ENCODE measurements at regions not wholly inside any gene's neighbourhood (a gene's known extent, or its start where the extent isn't known, plus 50 kb on each side); places are given as distances from the start of the nearest gene placed in this dataset.
"Not testable (repeated sequence)": the region's sequence is repeated elsewhere in the genome, so short reads cannot be mapped to it uniquely, and the experiment has no call there.

DNA sequence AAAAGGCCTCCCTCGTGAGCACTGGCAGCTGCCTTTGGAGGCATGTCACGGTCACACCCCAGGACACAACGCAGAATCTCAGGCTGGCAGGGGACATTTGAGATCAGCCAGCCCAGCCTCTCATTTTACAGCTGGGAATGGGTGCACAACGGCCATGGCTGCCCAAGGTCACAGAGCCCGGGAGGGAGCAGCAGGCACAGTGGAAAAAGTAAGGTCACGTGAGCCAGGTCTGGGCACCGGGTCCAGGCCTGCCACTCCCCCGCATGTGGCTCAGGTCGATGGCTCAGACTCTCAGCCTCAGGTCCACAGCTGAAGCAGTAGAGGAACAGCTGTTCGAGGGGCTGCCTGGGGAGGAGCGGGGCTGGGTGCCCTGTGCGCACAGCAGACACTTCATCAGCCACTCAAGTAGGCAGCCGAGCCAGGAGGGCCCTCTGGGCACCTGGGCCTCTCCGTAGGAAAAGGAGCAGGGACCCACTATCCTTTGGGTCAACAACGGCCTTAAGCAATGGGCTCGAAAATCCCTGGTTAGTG is 260.6 kb downstream of the GOLGA6L6 start:
- intact Hi-C loops (cut with micrococcal nuclease) = no loop called here
- Histone ChIP-seq H3K9me3 (ENCODE audit: control insufficient read depth in 1 of 2, insufficient read depth in 1 of 2, low read depth in 1 of 2, low read length in 2 of 2) (peaks cover 33 to 37% of the 10 kb centered on the region in 2 experiments; a peak in 2 of 4 replicates), H3K4me1 (ENCODE audit: control insufficient read depth in 1 of 2, insufficient read depth in 2 of 2, low read length in 2 of 2) (no peaks in the 10 kb centered on the region), H2AFZ (ENCODE audit: low read depth, low read length, poor library complexity, severe bottlenecking) (no peak overlapping the region), H3K9ac (ENCODE audit: low read length) (no peak overlapping the region), H3K36me3 (ENCODE audit: control insufficient read depth in 1 of 2, insufficient read depth in 2 of 2, low read length in 2 of 2) (no peaks in the 10 kb centered on the region), H3K4me3 (replicated peaks in 1 of 2; ENCODE audit: low read depth in 1 of 2, low read length in 2 of 2) (no peak overlapping the region), H3K4me2 (ENCODE audit: low read length) (no peak overlapping the region), H3K79me2 (ENCODE audit: insufficient read depth, low read length) (no peaks in the 10 kb centered on the region), H3K27me3 (ENCODE audit: insufficient read depth, low read length) (no peaks in the 10 kb centered on the region), H4K20me1 (ENCODE audit: insufficient read depth) (no peaks in the 10 kb centered on the region), H3K27ac (ENCODE audit: low read depth, low read length) (no peak overlapping the region), H3K9me2 (ENCODE audit: insufficient read depth) (no peaks in the 10 kb centered on the region)
- ChIA-PET CTCF (no interaction called here), RAD21 (ENCODE audit: low non-redundant PET in 1 of 2, low total read pairs in 2 of 2, uncharacterized antibody in 2 of 2, unreplicated experiment in 2 of 2) (no interaction called here), POLR2A (no interaction called here)
- TF ChIP-seq EZH2phosphoT487 (IDR thresholded peaks at IDR 0.05; ENCODE audit: borderline replicate concordance) (no peak), SIN3A (IDR thresholded peaks at IDR 0.05; ENCODE audit: low read depth) (no peak), JUND (IDR thresholded peaks at IDR 0.05) (no peak), POLR2AphosphoS5 (IDR thresholded peaks at IDR 0.05; ENCODE audit: low read depth, low read length) (no peak), SP1 (IDR thresholded peaks at IDR 0.05; ENCODE audit: low read depth) (no peak), EGR1 (IDR thresholded peaks at IDR 0.05; ENCODE audit: low read depth) (no peak), ZNF274 (IDR thresholded peaks at IDR 0.05; ENCODE audit: low read depth, low read length) (no peak), ELF1 (IDR thresholded peaks at IDR 0.05; ENCODE audit: borderline replicate concordance, low read depth) (no peak), FOSL1 (IDR thresholded peaks at IDR 0.05; ENCODE audit: low read depth) (no peak)
- TF ChIP-seq, protein P1, sequence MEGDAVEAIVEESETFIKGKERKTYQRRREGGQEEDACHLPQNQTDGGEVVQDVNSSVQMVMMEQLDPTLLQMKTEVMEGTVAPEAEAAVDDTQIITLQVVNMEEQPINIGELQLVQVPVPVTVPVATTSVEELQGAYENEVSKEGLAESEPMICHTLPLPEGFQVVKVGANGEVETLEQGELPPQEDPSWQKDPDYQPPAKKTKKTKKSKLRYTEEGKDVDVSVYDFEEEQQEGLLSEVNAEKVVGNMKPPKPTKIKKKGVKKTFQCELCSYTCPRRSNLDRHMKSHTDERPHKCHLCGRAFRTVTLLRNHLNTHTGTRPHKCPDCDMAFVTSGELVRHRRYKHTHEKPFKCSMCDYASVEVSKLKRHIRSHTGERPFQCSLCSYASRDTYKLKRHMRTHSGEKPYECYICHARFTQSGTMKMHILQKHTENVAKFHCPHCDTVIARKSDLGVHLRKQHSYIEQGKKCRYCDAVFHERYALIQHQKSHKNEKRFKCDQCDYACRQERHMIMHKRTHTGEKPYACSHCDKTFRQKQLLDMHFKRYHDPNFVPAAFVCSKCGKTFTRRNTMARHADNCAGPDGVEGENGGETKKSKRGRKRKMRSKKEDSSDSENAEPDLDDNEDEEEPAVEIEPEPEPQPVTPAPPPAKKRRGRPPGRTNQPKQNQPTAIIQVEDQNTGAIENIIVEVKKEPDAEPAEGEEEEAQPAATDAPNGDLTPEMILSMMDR (IDR thresholded peaks at IDR 0.05 in 2 of 3, conservative IDR thresholded peaks at IDR 0.05 in 1 of 3; ENCODE audit: borderline replicate concordance in 1 of 3, insufficient read depth in 1 of 3, low read depth in 2 of 3, low read length in 2 of 3) = no peak
- TF ChIP-seq, protein P2, sequence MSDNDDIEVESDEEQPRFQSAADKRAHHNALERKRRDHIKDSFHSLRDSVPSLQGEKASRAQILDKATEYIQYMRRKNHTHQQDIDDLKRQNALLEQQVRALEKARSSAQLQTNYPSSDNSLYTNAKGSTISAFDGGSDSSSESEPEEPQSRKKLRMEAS (IDR thresholded peaks at IDR 0.05) = no peak
- no peak for DNase-seq (ENCODE audit: low read depth, low spot score)
- BruUV-seq (replicated peaks) = no TSS peak
- ATAC-seq = no peak

DNA sequence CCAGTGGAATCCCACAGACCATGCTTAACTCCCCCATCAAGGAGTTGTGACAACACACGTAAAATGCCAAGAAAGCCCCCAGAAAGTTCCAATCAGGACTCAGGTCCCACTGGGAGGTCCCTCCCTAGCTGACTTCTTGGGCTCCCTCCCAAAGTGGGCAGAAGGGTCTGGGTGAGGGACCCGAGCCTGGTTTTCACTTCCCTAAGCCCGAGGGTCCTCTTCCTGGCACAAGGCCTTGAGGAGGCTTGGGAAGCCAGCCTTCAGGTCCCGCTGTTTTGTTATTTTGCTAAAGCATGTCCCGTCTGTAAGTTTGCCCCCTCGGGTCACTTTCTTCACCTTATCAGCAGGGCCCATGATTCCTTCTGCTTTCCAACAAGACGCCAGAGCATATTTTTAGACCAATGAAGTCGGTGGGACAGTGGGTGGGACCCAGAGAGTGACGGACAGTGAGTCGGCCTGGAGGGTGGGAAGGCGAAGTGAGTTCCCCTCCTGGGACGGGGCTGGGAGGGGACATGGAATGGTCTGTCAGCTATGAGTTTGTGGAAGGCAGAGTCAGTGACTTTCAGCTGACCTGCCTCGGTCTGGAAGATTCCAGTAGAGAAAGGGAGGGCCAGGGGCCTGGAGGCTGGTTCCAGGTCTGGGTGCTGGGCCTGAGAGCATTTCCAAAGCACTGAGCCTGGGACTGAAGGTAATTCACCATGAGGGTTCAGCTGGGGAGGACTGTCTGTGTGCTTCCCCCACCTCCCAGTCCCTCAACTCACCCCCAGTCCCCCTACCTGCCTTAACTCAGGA is 261.3 kb downstream of the GOLGA6L6 start:
- ATAC-seq; H3K4me2 ChIP-seq (ENCODE audit: low read length); H3K9ac ChIP-seq (ENCODE audit: low read length); H3K36me3 ChIP-seq (ENCODE audit: control insufficient read depth in 1 of 2, insufficient read depth in 2 of 2, low read length in 2 of 2); H3K4me1 ChIP-seq (ENCODE audit: control insufficient read depth in 1 of 2, insufficient read depth in 2 of 2, low read length in 2 of 2); BruUV-seq (replicated peaks); CTCF ChIA-PET; H3K27ac ChIP-seq (ENCODE audit: low read depth, low read length); RAD21 ChIA-PET (ENCODE audit: low non-redundant PET in 1 of 2, low total read pairs in 2 of 2, uncharacterized antibody in 2 of 2, unreplicated experiment in 2 of 2); H2AFZ ChIP-seq (ENCODE audit: low read depth, low read length, poor library complexity, severe bottlenecking); intact Hi-C loops (cut with micrococcal nuclease); H3K4me3 ChIP-seq (replicated peaks in 1 of 2; ENCODE audit: low read depth in 1 of 2, low read length in 2 of 2); H4K20me1 ChIP-seq (ENCODE audit: insufficient read depth); POLR2A ChIA-PET; DNase-seq (ENCODE audit: low read depth, low spot score); H3K9me2 ChIP-seq (ENCODE audit: insufficient read depth); H3K79me2 ChIP-seq (ENCODE audit: insufficient read depth, low read length); H3K27me3 ChIP-seq (ENCODE audit: insufficient read depth, low read length): not testable (repeated sequence)
- peaks cover 32% of the 10 kb centered on the region in 2 experiments; a peak in 2 of 4 replicates for H3K9me3 ChIP-seq (ENCODE audit: control insufficient read depth in 1 of 2, insufficient read depth in 1 of 2, low read depth in 1 of 2, low read length in 2 of 2)

DNA sequence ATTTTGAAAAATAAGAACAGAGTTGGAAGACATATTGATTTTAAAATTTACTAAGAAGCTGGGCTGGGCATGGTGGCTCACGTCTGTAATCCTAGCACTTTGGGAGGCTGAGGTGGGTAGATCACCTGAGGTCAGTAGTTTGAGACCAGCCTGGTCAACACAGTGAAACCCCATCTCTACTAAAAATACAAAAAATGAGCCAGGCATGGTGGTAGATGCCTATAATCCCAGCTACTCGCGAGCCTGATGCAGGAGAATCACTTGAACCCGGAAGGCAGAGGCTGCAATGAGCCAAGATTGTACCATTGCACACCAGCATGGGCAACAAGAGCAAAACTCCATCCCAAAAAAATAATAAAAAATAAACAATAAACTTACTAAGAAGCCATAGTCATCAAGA is 262.5 kb downstream of the GOLGA6L6 start:
- ATAC-seq; H3K9me2 ChIP-seq (ENCODE audit: insufficient read depth): not testable (repeated sequence)

More for the DNA sequence above, 262.5 kb downstream of the GOLGA6L6 start:
- BruUV-seq (replicated peaks); H3K4me1 ChIP-seq (ENCODE audit: control insufficient read depth in 1 of 2, insufficient read depth in 2 of 2, low read length in 2 of 2); POLR2A ChIA-PET; RAD21 ChIA-PET (ENCODE audit: low non-redundant PET in 1 of 2, low total read pairs in 2 of 2, uncharacterized antibody in 2 of 2, unreplicated experiment in 2 of 2); intact Hi-C loops (cut with micrococcal nuclease); H3K36me3 ChIP-seq (ENCODE audit: control insufficient read depth in 1 of 2, insufficient read depth in 2 of 2, low read length in 2 of 2); H3K4me3 ChIP-seq (replicated peaks in 1 of 2; ENCODE audit: low read depth in 1 of 2, low read length in 2 of 2); H3K79me2 ChIP-seq (ENCODE audit: insufficient read depth, low read length); DNase-seq (ENCODE audit: low read depth, low spot score); H3K27ac ChIP-seq (ENCODE audit: low read depth, low read length); H4K20me1 ChIP-seq (ENCODE audit: insufficient read depth); H3K9ac ChIP-seq (ENCODE audit: low read length); H3K27me3 ChIP-seq (ENCODE audit: insufficient read depth, low read length); CTCF ChIA-PET; H2AFZ ChIP-seq (ENCODE audit: low read depth, low read length, poor library complexity, severe bottlenecking); H3K4me2 ChIP-seq (ENCODE audit: low read length): not testable (repeated sequence)
- peaks cover 35 to 39% of the 10 kb centered on the region in 2 experiments; a peak in 2 of 4 replicates for H3K9me3 ChIP-seq (ENCODE audit: control insufficient read depth in 1 of 2, insufficient read depth in 1 of 2, low read depth in 1 of 2, low read length in 2 of 2)

Data from HCT116 (cell line).